ENCODE measurements at regions not wholly inside any gene's neighbourhood (a gene's known extent, or its start where the extent isn't known, plus 50 kb on each side); places are given as distances from the start of the nearest gene placed in this dataset.

DNA sequence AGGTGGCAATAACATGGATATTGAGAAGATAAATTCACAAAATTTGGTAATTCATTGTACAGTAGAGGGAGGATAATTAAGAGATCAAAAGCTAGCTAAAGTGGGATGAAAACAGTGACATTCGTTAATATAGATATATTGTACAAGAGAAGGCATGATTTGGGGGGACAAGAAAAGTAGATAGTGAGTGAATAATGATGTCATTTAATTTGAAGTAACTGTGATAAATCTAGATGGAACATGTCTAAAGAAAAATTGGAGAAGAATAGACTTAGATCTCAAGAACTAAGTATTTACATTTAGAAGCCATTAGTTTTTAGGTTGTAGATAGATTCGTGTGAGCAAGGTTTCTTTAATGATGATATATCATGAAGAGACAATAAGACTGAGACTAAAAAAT is 594.0 kb upstream of the RGS18 start:
- Histone ChIP-seq H4K20me1 (ENCODE audit: control insufficient read depth, insufficient read depth, low read depth, low read length) (no peaks in the 10 kb centered on the region), H3K27me3 (ENCODE audit: control insufficient read depth, low read length) (no peaks in the 10 kb centered on the region), H3K27ac (ENCODE audit: low read depth, low read length) (no peak overlapping the region), H3K4me2 (ENCODE audit: low read length) (no peak overlapping the region), H3K9me2 (replicated peaks; ENCODE audit: control insufficient read depth, low read length) (no peaks in the 10 kb centered on the region), H3K79me2 (ENCODE audit: control insufficient read depth, low read length) (no peaks in the 10 kb centered on the region), H3F3A (ENCODE audit: control insufficient read depth, insufficient read depth) (no peaks in the 10 kb centered on the region), H3K9me3 (ENCODE audit: control insufficient read depth, insufficient read depth, low read length) (no peaks in the 10 kb centered on the region), H3K36me3 (ENCODE audit: control insufficient read depth, low read length) (no peaks in the 10 kb centered on the region), H3K4me1 (ENCODE audit: control insufficient read depth, low read length) (no peaks in the 10 kb centered on the region), H3K4me3 (ENCODE audit: low read length) (no peak overlapping the region)
- no peak for TF ChIP-seq EZH2phosphoT487 (IDR thresholded peaks at IDR 0.05; ENCODE audit: borderline replicate concordance, low read length)
- TF ChIP-seq, protein P1, sequence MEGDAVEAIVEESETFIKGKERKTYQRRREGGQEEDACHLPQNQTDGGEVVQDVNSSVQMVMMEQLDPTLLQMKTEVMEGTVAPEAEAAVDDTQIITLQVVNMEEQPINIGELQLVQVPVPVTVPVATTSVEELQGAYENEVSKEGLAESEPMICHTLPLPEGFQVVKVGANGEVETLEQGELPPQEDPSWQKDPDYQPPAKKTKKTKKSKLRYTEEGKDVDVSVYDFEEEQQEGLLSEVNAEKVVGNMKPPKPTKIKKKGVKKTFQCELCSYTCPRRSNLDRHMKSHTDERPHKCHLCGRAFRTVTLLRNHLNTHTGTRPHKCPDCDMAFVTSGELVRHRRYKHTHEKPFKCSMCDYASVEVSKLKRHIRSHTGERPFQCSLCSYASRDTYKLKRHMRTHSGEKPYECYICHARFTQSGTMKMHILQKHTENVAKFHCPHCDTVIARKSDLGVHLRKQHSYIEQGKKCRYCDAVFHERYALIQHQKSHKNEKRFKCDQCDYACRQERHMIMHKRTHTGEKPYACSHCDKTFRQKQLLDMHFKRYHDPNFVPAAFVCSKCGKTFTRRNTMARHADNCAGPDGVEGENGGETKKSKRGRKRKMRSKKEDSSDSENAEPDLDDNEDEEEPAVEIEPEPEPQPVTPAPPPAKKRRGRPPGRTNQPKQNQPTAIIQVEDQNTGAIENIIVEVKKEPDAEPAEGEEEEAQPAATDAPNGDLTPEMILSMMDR (IDR thresholded peaks at IDR 0.05; ENCODE audit: low read depth, low read length, poor library complexity, severe bottlenecking): no peak

- no peak for TF ChIP-seq EZH2phosphoT487 (IDR thresholded peaks at IDR 0.05; ENCODE audit: borderline replicate concordance, low read length)
- TF ChIP-seq, protein P1 (IDR thresholded peaks at IDR 0.05; ENCODE audit: low read depth, low read length, poor library complexity, severe bottlenecking): no peak
- Histone ChIP-seq H3F3A (ENCODE audit: control insufficient read depth, insufficient read depth) (no peaks in the 10 kb centered on the region), H4K20me1 (ENCODE audit: control insufficient read depth, insufficient read depth, low read depth, low read length) (no peaks in the 10 kb centered on the region)
These were observed 585.8 kb upstream of the RGS18 start for GRCh38 chr1:191572479-191572878.

GRCh38 chr1:191575180-191575579 is 583.1 kb upstream of the RGS18 start:
- Histone ChIP-seq H3K9me2 (replicated peaks; ENCODE audit: control insufficient read depth, low read length) (no peaks in the 10 kb centered on the region), H4K20me1 (ENCODE audit: control insufficient read depth, insufficient read depth, low read depth, low read length) (no peaks in the 10 kb centered on the region), H3K27ac (ENCODE audit: low read depth, low read length) (no peak overlapping the region), H3K79me2 (ENCODE audit: control insufficient read depth, low read length) (no peaks in the 10 kb centered on the region), H3K36me3 (ENCODE audit: control insufficient read depth, low read length) (no peaks in the 10 kb centered on the region), H3K4me3 (ENCODE audit: low read length) (no peak overlapping the region), H3K9me3 (ENCODE audit: control insufficient read depth, insufficient read depth, low read length) (no peaks in the 10 kb centered on the region), H3F3A (ENCODE audit: control insufficient read depth, insufficient read depth) (no peaks in the 10 kb centered on the region), H3K4me2 (ENCODE audit: low read length) (no peak overlapping the region), H3K27me3 (ENCODE audit: control insufficient read depth, low read length) (no peaks in the 10 kb centered on the region), H3K4me1 (ENCODE audit: control insufficient read depth, low read length) (no peaks in the 10 kb centered on the region)
- TF ChIP-seq, protein P1 (IDR thresholded peaks at IDR 0.05; ENCODE audit: low read depth, low read length, poor library complexity, severe bottlenecking): no peak
- TF ChIP-seq EZH2phosphoT487 (IDR thresholded peaks at IDR 0.05; ENCODE audit: borderline replicate concordance, low read length): no peak

More at GRCh38 chr1:191572479-191572878, 585.8 kb upstream of the RGS18 start:
- H3K4me1 ChIP-seq (ENCODE audit: control insufficient read depth, low read length): no peaks in the 10 kb centered on the region
- H3K9me2 ChIP-seq (replicated peaks; ENCODE audit: control insufficient read depth, low read length): no peaks in the 10 kb centered on the region
- no peaks in the 10 kb centered on the region for H3K9me3 ChIP-seq (ENCODE audit: control insufficient read depth, insufficient read depth, low read length)
- no peaks in the 10 kb centered on the region for H3K36me3 ChIP-seq (ENCODE audit: control insufficient read depth, low read length)
- H3K27ac ChIP-seq (ENCODE audit: low read depth, low read length): no peak overlapping the region
- no peaks in the 10 kb centered on the region for H3K27me3 ChIP-seq (ENCODE audit: control insufficient read depth, low read length)
- H3K4me3 ChIP-seq (ENCODE audit: low read length): no peak overlapping the region
- no peak overlapping the region for H3K4me2 ChIP-seq (ENCODE audit: low read length)
- H3K79me2 ChIP-seq (ENCODE audit: control insufficient read depth, low read length): no peaks in the 10 kb centered on the region

DNA sequence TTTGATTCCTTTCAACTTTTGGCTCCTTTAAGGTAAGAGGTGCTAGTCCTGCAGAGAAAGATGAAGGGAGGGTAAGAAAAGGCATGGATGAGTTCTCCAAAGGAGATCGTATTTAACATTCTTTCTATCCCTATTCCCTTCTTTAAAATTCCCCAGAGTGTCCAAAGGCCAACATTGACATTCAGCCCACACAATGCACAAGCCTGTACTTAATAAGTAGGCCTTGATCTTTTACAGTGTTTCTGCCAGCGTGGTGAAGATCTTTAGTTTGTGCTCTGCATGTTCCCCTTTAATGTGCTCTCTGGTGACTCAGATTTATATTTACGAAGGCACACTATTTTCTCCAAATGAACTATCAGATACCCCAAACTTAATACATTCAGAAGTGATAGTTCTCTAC is 582.5 kb upstream of the RGS18 start:
- H3K27ac ChIP-seq (ENCODE audit: low read depth, low read length): no peak overlapping the region
- no peaks in the 10 kb centered on the region for H4K20me1 ChIP-seq (ENCODE audit: control insufficient read depth, insufficient read depth, low read depth, low read length)
- no peaks in the 10 kb centered on the region for H3K27me3 ChIP-seq (ENCODE audit: control insufficient read depth, low read length)
- H3F3A ChIP-seq (ENCODE audit: control insufficient read depth, insufficient read depth): no peaks in the 10 kb centered on the region
- H3K9me3 ChIP-seq (ENCODE audit: control insufficient read depth, insufficient read depth, low read length): no peaks in the 10 kb centered on the region
- H3K36me3 ChIP-seq (ENCODE audit: control insufficient read depth, low read length): no peaks in the 10 kb centered on the region
- no peak overlapping the region for H3K4me2 ChIP-seq (ENCODE audit: low read length)
- no peak for TF ChIP-seq EZH2phosphoT487 (IDR thresholded peaks at IDR 0.05; ENCODE audit: borderline replicate concordance, low read length)
- TF ChIP-seq, protein P1 (IDR thresholded peaks at IDR 0.05; ENCODE audit: low read depth, low read length, poor library complexity, severe bottlenecking): no peak
- H3K4me1 ChIP-seq (ENCODE audit: control insufficient read depth, low read length): no peaks in the 10 kb centered on the region
- no peaks in the 10 kb centered on the region for H3K9me2 ChIP-seq (replicated peaks; ENCODE audit: control insufficient read depth, low read length)
- no peak overlapping the region for H3K4me3 ChIP-seq (ENCODE audit: low read length)
- no peaks in the 10 kb centered on the region for H3K79me2 ChIP-seq (ENCODE audit: control insufficient read depth, low read length)
